BLaER1 treated with 17β-estradiol and CSF1 and Interleukin-3, amounts not matched to agents 10 nM and 100 nM (cell line): ENCODE measurements at regions not wholly inside any gene's neighbourhood (a gene's known extent, or its start where the extent isn't known, plus 50 kb on each side); places are given as distances from the start of the nearest gene placed in this dataset.

Experiments used
- H3K27ac ChIP-seq, 11 experiments: shearing (Covaris generic); formaldehyde crosslinking; 2 replicates each; pipeline ENCODE4 v1.8.1; 2022
- H3K27me3 ChIP-seq, 11 experiments: shearing (Covaris generic); formaldehyde crosslinking; 2 replicates each; pipeline ENCODE4 v1.8.1; 2022
- H3K36me3 ChIP-seq, 11 experiments: shearing (Covaris generic); formaldehyde crosslinking; 2 replicates each; pipeline ENCODE4 v1.8.1; 2022
- H3K4me1 ChIP-seq, 10 experiments: shearing (Covaris generic); formaldehyde crosslinking; 2 replicates each; pipeline ENCODE4 v1.8.1; 2022
- H3K4me2 ChIP-seq, 11 experiments: shearing (Covaris generic); formaldehyde crosslinking; 2 replicates each; pipeline ENCODE4 v1.8.1; 2022
- H3K4me3 ChIP-seq, 10 experiments: shearing (Covaris generic); formaldehyde crosslinking; 2 replicates each; pipeline ENCODE4 v1.8.1; 2022
- H3K9ac ChIP-seq, 11 experiments: shearing (Covaris generic); formaldehyde crosslinking; 2 replicates each; pipeline ENCODE4 v1.8.1; 2022
- H3K9me3 ChIP-seq, 11 experiments: shearing (Covaris generic); formaldehyde crosslinking; replicated peaks in 1 of 11; 2 replicates each; pipeline ENCODE4 v1.8.1; 2022
- H4K20me1 ChIP-seq, 11 experiments: shearing (Covaris generic); formaldehyde crosslinking; 2 replicates each; pipeline ENCODE4 v1.8.1; 2022
- Cebpa-rat ChIP-seq, 11 experiments: shearing (Covaris generic); IDR thresholded peaks; 2 replicates each; pipeline ENCODE4 v1.8.1; 2022

GRCh38 chr2:16318051-16318450, 347.6 kb downstream of the CYRIA start:
- Histone ChIP-seq H3K27me3 (no peaks in the 10 kb centered on the region), H4K20me1 (no peaks in the 10 kb centered on the region), H3K36me3 (no peaks in the 10 kb centered on the region), H3K4me1 (peaks cover 0 to 20% (median 8%) of the 10 kb centered on the region in 10 experiments; a peak in 11 of 20 replicates), H3K9me3 (no peaks in the 10 kb centered on the region), H3K9ac (no peak overlapping the region), H3K27ac (no peak overlapping the region), H3K4me2 (peak overlapping the region in 7 of 11 experiments; percentile 7 to 30 (median 20); a peak in 7 of 22 replicates), H3K4me3 (no peak overlapping the region)
- TF ChIP-seq Cebpa-rat (IDR thresholded peaks at IDR 0.05), result no peak

GRCh38 chr2:16317211-16317830, 348.3 kb downstream of the CYRIA start:
- no peaks in the 10 kb centered on the region for H3K27me3 ChIP-seq
- no peak overlapping the region for H3K9ac ChIP-seq
- no peak overlapping the region for H3K4me3 ChIP-seq
- peak overlapping the region in 4 of 11 experiments; percentile 16 to 41 (median 30); a peak in 3 of 22 replicates for H3K4me2 ChIP-seq
- H3K36me3 ChIP-seq, result no peaks in the 10 kb centered on the region
- H3K27ac ChIP-seq, result no peak overlapping the region
- no peaks in the 10 kb centered on the region for H4K20me1 ChIP-seq
- no peak for TF ChIP-seq Cebpa-rat (IDR thresholded peaks at IDR 0.05)
- H3K4me1 ChIP-seq, result peaks cover 0 to 20% (median 8%) of the 10 kb centered on the region in 10 experiments; a peak in 11 of 20 replicates
- H3K9me3 ChIP-seq, result no peaks in the 10 kb centered on the region

GRCh38 chr2:16316456-16317210, 349.0 kb downstream of the CYRIA start:
- TF ChIP-seq Cebpa-rat (IDR thresholded peaks at IDR 0.05), result no peak
- Histone ChIP-seq H4K20me1 (no peaks in the 10 kb centered on the region), H3K27ac (no peak overlapping the region), H3K27me3 (no peaks in the 10 kb centered on the region), H3K4me3 (no peak overlapping the region), H3K4me1 (peaks cover 0 to 20% (median 8%) of the 10 kb centered on the region in 10 experiments; a peak in 11 of 20 replicates), H3K9ac (no peak overlapping the region), H3K36me3 (no peaks in the 10 kb centered on the region), H3K9me3 (no peaks in the 10 kb centered on the region), H3K4me2 (peak overlapping the region in 5 of 11 experiments; percentile 16 to 41 (median 33); a peak in 7 of 22 replicates)

GRCh38 chr2:16315908-16316307, 349.7 kb downstream of the CYRIA start:
- Histone ChIP-seq H4K20me1 (no peaks in the 10 kb centered on the region), H3K4me1 (peaks cover 0 to 20% (median 8%) of the 10 kb centered on the region in 10 experiments; a peak in 11 of 20 replicates), H3K36me3 (no peaks in the 10 kb centered on the region), H3K9ac (no peak overlapping the region), H3K4me2 (no peak overlapping the region), H3K27ac (no peak overlapping the region), H3K9me3 (no peaks in the 10 kb centered on the region), H3K4me3 (no peak overlapping the region), H3K27me3 (no peaks in the 10 kb centered on the region)
- no peak for TF ChIP-seq Cebpa-rat (IDR thresholded peaks at IDR 0.05)

GRCh38 chr2:16315458-16315835, 350.2 kb downstream of the CYRIA start:
- Histone ChIP-seq H3K27ac (no peak overlapping the region), H3K4me3 (no peak overlapping the region), H3K27me3 (no peaks in the 10 kb centered on the region), H3K4me1 (peaks cover 0 to 20% (median 8%) of the 10 kb centered on the region in 10 experiments; a peak in 11 of 20 replicates), H4K20me1 (no peaks in the 10 kb centered on the region), H3K36me3 (no peaks in the 10 kb centered on the region), H3K9me3 (no peaks in the 10 kb centered on the region), H3K4me2 (no peak overlapping the region), H3K9ac (no peak overlapping the region)
- TF ChIP-seq Cebpa-rat (IDR thresholded peaks at IDR 0.05), result no peak

GRCh38 chr2:16314691-16315457, 350.8 kb downstream of the CYRIA start:
- Histone ChIP-seq H3K4me1 (peaks cover 0 to 20% (median 8%) of the 10 kb centered on the region in 10 experiments; a peak in 11 of 20 replicates), H3K9ac (no peak overlapping the region), H3K4me3 (no peak overlapping the region), H3K9me3 (no peaks in the 10 kb centered on the region), H3K27me3 (no peaks in the 10 kb centered on the region), H3K36me3 (no peaks in the 10 kb centered on the region), H3K4me2 (no peak overlapping the region), H3K27ac (no peak overlapping the region), H4K20me1 (no peaks in the 10 kb centered on the region)
- no peak for TF ChIP-seq Cebpa-rat (IDR thresholded peaks at IDR 0.05)

GRCh38 chr2:16314001-16314400, 351.6 kb downstream of the CYRIA start:
- TF ChIP-seq Cebpa-rat (IDR thresholded peaks at IDR 0.05), result no peak
- no peaks in the 10 kb centered on the region for H3K9me3 ChIP-seq
- no peak overlapping the region for H3K4me3 ChIP-seq
- no peak overlapping the region for H3K4me2 ChIP-seq
- H4K20me1 ChIP-seq, result no peaks in the 10 kb centered on the region
- H3K36me3 ChIP-seq, result no peaks in the 10 kb centered on the region
- no peak overlapping the region for H3K9ac ChIP-seq
- H3K27me3 ChIP-seq, result no peaks in the 10 kb centered on the region
- H3K4me1 ChIP-seq, result peaks cover 0 to 20% (median 8%) of the 10 kb centered on the region in 10 experiments; a peak in 11 of 20 replicates
- H3K27ac ChIP-seq, result no peak overlapping the region

- H4K20me1 ChIP-seq, result no peaks in the 10 kb centered on the region
- no peak overlapping the region for H3K4me3 ChIP-seq
- no peak for TF ChIP-seq Cebpa-rat (IDR thresholded peaks at IDR 0.05)
- no peak overlapping the region for H3K27ac ChIP-seq
- H3K9me3 ChIP-seq, result no peaks in the 10 kb centered on the region
- H3K27me3 ChIP-seq, result no peaks in the 10 kb centered on the region
- H3K9ac ChIP-seq, result no peak overlapping the region
- no peaks in the 10 kb centered on the region for H3K36me3 ChIP-seq
- H3K4me1 ChIP-seq, result peaks cover 0 to 19% (median 4%) of the 10 kb centered on the region in 10 experiments; a peak in 11 of 20 replicates
- no peak overlapping the region for H3K4me2 ChIP-seq
Measured at GRCh38 chr2:16313235-16313975, 352.2 kb downstream of the CYRIA start.
